ENCODE measurements at regions not wholly inside any gene's neighbourhood (a gene's known extent, or its start where the extent isn't known, plus 50 kb on each side); places are given as distances from the start of the nearest gene placed in this dataset.

- TF ChIP-seq CTCF (IDR thresholded peaks at IDR 0.05) (no peak), POLR2AphosphoS5 (IDR thresholded peaks at IDR 0.05) (no peak)
Observed at GRCh38 chr2:886072-887022, 64.3 kb upstream of the SNTG2 start.

Measured in prostate gland (tissue), 2 donors.